ENCODE measurements at regions not wholly inside any gene's neighbourhood (a gene's known extent, or its start where the extent isn't known, plus 50 kb on each side); places are given as distances from the start of the nearest gene placed in this dataset.
A peak's percentile ranks its signal among the peaks of the same experiment; 100 is the strongest.

- DNase-seq: no peak
Measured at GRCh38 chr13:105474983-105475610, 1060.4 kb downstream of the EFNB2 start.

- DNase-seq: no peak
Measured at GRCh38 chr13:105471673-105472072, 1063.8 kb downstream of the EFNB2 start.

GRCh38 chr13:105466376-105466775 is 1069.1 kb downstream of the EFNB2 start:
- no peak for DNase-seq

GRCh38 chr13:105465745-105466144 is 1069.7 kb downstream of the EFNB2 start, which contains the start of gene DAOA:
Gene DAOA, plus strand, starts transcription at chr13:105466045.
- DNase-seq: no peak

- no peak for DNase-seq
Measured at GRCh38 chr13:105465251-105465650, 1070.2 kb downstream of the EFNB2 start.

- DNase-seq: no peak
Measured at GRCh38 chr13:105464249-105464648, 1071.2 kb downstream of the EFNB2 start.

GRCh38 chr13:105463011-105463501 is 1072.4 kb downstream of the EFNB2 start:
- no peak for DNase-seq

GRCh38 chr13:105462098-105462497 is 1073.4 kb downstream of the EFNB2 start:
- DNase-seq: no peak

GRCh38 chr13:105452895-105453294 is 1082.6 kb downstream of the EFNB2 start:
- no peak for DNase-seq

GRCh38 chr13:105450784-105451183 is 1084.7 kb downstream of the EFNB2 start:
- DNase-seq: no peak

GRCh38 chr13:105448811-105449210 is 1086.7 kb downstream of the EFNB2 start:
- DNase-seq: no peak

GRCh38 chr13:105446197-105446596 is 1089.3 kb downstream of the EFNB2 start:
- no peak for DNase-seq

- no peak for DNase-seq
Measured at GRCh38 chr13:105445796-105446195, 1089.7 kb downstream of the EFNB2 start.

GRCh38 chr13:105442949-105443699 is 1092.3 kb downstream of the EFNB2 start:
- no peak for DNase-seq

- no peak for DNase-seq
Measured at GRCh38 chr13:105442040-105442439, 1093.4 kb downstream of the EFNB2 start.

- DNase-seq: no peak
Measured at GRCh38 chr13:105441051-105441750, 1094.3 kb downstream of the EFNB2 start.

GRCh38 chr13:105436943-105437342 is 1098.5 kb downstream of the EFNB2 start:
- no peak for DNase-seq

- DNase-seq: no peak
Measured at GRCh38 chr13:105432438-105432837, 1103.0 kb downstream of the EFNB2 start.

- DNase-seq: no peak
Measured at GRCh38 chr13:105428811-105429210, 1106.7 kb downstream of the EFNB2 start.

- no peak for DNase-seq
Measured at GRCh38 chr13:105426441-105426840, 1109.0 kb downstream of the EFNB2 start.

- no peak for DNase-seq
Measured at GRCh38 chr13:105414639-105415038, 1120.8 kb downstream of the EFNB2 start.

GRCh38 chr13:105412171-105412570 is 1123.3 kb downstream of the EFNB2 start:
- DNase-seq: no peak

- DNase-seq: peak; percentile 18
Measured at GRCh38 chr13:105410602-105411001, 1124.9 kb downstream of the EFNB2 start.

- no peak for DNase-seq
Measured at GRCh38 chr13:105406551-105406950, 1128.9 kb downstream of the EFNB2 start.

All from activated naive CD4-positive, alpha-beta T cell treated with anti-CD3 and anti-CD28 coated beads, Interleukin-2, amount 50 U/mL, for 16 hours (primary cell).